Activated T-cell treated with anti-CD3 and anti-CD28 coated beads, Interleukin-2, amount 50 U/mL, for 24 hours (primary cell): ENCODE measurements at regions not wholly inside any gene's neighbourhood (a gene's known extent, or its start where the extent isn't known, plus 50 kb on each side); places are given as distances from the start of the nearest gene placed in this dataset.
"Not testable (repeated sequence)": the region's sequence is repeated elsewhere in the genome, so short reads cannot be mapped to it uniquely, and the experiment has no call there.

Source experiments
- DNase-seq: peaks from one replicate; pipeline ENCODE4 v3.0.0-alpha.2; 2020
- H3K27ac Mint-ChIP-seq: 2 replicates; pipeline ENCODE4 v1.8.0; 2020; ENCODE audit warnings: mild to moderate bottlenecking, mixed read lengths
- H3K27me3 Mint-ChIP-seq: 2 replicates; pipeline ENCODE4 v1.8.0; 2020; ENCODE audit warnings: mixed read lengths
- H3K36me3 Mint-ChIP-seq: 2 replicates; pipeline ENCODE4 v1.8.0; 2020; ENCODE audit warnings: low read depth, mixed read lengths
- H3K4me1 Mint-ChIP-seq: 2 replicates; pipeline ENCODE4 v1.8.0; 2020; ENCODE audit warnings: low read depth, mixed read lengths
- H3K4me3 Mint-ChIP-seq: 2 replicates; pipeline ENCODE4 v1.8.0; 2020; ENCODE audit warnings: mild to moderate bottlenecking, moderate library complexity, mixed read lengths
- H3K9me3 Mint-ChIP-seq: 2 replicates; pipeline ENCODE4 v1.8.0; 2020; ENCODE audit warnings: mixed read lengths

DNA sequence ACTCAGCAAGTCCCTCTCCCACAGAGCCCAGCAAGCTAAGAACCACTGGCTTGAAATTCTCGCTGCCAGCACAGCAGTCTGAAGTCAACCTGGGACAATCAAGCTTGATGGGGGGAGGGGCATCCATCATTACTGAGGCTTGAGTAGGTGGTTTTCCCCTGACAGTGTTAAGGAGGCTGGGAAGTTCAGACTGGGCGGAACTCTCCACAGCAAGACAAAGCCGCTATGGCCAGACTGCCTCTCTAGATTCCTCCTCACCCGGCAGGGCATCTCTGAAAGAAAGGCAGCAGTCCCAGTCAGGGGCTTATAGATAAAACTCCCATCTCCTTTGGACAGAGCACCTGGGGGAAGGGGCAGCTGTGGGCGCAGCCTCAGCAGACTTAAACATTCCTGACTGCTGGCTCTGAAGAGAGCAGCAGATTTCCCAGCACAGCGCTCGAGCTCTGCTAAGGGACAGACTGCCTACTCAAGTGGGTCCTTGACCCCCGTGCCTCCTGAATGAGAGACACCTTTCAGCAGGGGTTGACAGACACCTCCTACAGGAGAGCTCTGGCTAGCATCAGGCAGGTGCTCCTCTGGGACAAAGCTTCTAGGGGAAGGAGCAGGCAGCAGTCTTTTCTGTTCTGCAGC is 188.4 kb downstream of the PCTP start:
- H3K4me3 Mint-ChIP-seq, DNase-seq: not testable (repeated sequence)
- peaks cover 11% of the 10 kb centered on the region for H3K9me3 Mint-ChIP-seq

DNA sequence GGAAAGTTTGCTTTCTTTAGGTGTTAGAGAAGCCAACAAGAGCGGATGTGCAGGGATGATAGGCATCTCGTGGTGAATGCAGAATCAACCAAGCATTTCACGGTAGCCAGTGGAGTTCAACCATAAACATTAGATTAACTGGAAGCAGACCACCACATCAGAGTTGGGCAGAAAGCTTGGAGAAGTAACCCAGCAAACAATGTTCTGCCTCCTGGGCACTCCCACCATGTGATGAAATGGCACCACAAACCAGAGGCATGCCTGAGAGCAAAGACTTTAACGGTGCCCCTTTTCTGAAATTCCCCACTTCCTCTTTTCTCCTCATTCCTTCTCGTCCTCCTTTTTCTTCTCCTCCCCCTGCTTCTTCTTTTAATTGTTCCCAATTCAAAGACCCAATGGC is 193.5 kb upstream of the ANKFN1 start:
- Mint-ChIP-seq H3K27me3 (peaks cover 6% of the 10 kb centered on the region), H3K27ac (no peak overlapping the region), H3K9me3 (no peaks in the 10 kb centered on the region), H3K36me3 (no peaks in the 10 kb centered on the region), H3K4me1 (no peaks in the 10 kb centered on the region), H3K4me3 (no peak overlapping the region)
- DNase-seq = no peak

More for the DNA sequence above, 188.4 kb downstream of the PCTP start:
- not testable (repeated sequence) for H3K36me3 Mint-ChIP-seq, H3K27ac Mint-ChIP-seq, H3K4me1 Mint-ChIP-seq, H3K27me3 Mint-ChIP-seq

DNA sequence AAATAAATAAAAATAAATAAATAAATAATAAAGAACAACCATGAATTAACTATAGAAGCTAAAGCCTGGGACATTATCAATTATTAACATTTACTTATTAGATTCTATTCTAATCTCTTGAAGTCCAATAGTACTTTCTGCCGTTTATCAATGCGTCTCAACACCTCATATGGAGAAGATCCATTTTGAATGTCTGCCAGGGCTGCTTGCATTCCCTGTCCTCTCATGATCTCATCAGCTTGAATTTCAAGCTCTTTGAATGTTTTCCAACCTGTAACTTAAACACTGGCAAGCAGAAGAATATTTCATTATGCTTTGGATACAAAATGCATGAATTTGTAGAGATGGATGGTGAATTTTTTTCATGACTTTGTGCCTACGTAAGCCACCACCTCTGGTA is 191.9 kb upstream of the ANKFN1 start:
- Mint-ChIP-seq H3K4me1 (no peaks in the 10 kb centered on the region), H3K4me3 (no peak overlapping the region)

DNA sequence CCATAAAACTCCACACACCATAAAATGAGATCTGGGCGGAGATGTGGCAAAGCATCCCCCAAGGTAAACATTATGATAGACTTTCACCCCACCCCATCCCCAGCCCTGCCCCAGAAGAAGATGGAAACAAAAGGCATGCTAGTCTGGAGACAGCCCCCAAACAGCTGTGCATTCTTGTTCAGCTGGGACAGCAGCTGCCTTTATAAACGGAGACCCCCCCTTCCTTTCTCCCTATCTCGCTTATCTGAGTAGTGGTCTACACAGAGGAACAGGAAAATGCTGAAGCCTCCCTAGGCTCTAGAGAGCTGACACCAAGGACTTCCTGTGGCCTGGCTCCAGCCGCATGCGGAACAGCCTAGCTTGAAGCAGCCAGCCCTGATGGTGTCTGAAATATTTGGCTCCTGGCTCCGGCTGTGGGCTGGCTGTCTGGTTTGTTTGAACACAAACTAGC is 190.3 kb upstream of the ANKFN1 start:
- Mint-ChIP-seq H3K4me1 (no peaks in the 10 kb centered on the region), H3K4me3 (no peak overlapping the region), H3K27ac (no peak overlapping the region), H3K9me3 (no peaks in the 10 kb centered on the region), H3K27me3 (peaks cover 4% of the 10 kb centered on the region), H3K36me3 (no peaks in the 10 kb centered on the region)
- no peak for DNase-seq

More for the DNA sequence above, 191.9 kb upstream of the ANKFN1 start:
- DNase-seq = no peak
- no peaks in the 10 kb centered on the region for H3K36me3 Mint-ChIP-seq
- no peaks in the 10 kb centered on the region for H3K9me3 Mint-ChIP-seq
- H3K27me3 Mint-ChIP-seq = peaks cover 6% of the 10 kb centered on the region
- H3K27ac Mint-ChIP-seq = no peak overlapping the region

DNA sequence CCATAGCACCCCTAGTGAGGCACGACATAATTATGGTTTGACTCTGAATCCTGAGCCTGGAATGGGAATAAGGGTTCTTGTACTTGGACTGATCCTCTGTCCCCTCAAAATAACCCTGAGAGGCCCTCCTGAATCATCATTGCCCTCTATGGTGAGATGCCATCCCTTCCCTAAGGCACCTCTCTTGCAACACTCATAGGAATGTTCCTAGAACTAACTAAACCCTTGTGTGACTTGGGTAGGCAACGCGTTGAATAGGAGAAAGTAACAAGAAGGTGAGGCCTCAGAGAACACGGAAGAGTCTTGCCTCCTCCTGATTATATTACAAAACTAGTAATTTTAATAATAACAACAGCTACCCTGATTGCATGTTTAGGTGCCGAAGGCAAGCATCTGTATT is 189.1 kb upstream of the ANKFN1 start:
- no peaks in the 10 kb centered on the region for H3K4me1 Mint-ChIP-seq
- H3K27ac Mint-ChIP-seq = no peak overlapping the region
- no peaks in the 10 kb centered on the region for H3K27me3 Mint-ChIP-seq
- no peaks in the 10 kb centered on the region for H3K9me3 Mint-ChIP-seq
- DNase-seq = no peak
- H3K4me3 Mint-ChIP-seq = no peak overlapping the region
- H3K36me3 Mint-ChIP-seq = no peaks in the 10 kb centered on the region

DNA sequence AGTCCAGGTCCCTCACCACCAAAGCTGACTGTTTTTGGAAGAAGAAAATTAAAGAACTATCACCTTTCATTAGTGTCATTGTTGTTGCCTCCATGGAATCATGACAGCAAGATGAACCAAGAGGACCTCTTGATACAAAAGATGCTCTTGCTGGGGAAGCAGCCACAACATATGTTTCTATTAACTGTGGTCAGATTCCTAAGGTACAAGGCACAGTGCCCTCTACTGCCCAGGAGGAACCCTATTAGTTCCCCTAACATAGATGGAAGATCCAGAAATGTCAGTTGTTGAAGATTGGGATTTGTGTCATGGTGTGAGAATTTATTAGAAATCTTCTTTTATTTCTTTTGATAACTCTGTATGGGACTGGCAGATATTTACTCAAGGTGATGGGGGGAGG is 188.2 kb upstream of the ANKFN1 start:
- H3K27me3 Mint-ChIP-seq = no peaks in the 10 kb centered on the region
- DNase-seq = no peak
- H3K4me3 Mint-ChIP-seq = no peak overlapping the region
- H3K4me1 Mint-ChIP-seq = no peaks in the 10 kb centered on the region
- no peak overlapping the region for H3K27ac Mint-ChIP-seq
- H3K9me3 Mint-ChIP-seq = no peaks in the 10 kb centered on the region
- H3K36me3 Mint-ChIP-seq = no peaks in the 10 kb centered on the region

DNA sequence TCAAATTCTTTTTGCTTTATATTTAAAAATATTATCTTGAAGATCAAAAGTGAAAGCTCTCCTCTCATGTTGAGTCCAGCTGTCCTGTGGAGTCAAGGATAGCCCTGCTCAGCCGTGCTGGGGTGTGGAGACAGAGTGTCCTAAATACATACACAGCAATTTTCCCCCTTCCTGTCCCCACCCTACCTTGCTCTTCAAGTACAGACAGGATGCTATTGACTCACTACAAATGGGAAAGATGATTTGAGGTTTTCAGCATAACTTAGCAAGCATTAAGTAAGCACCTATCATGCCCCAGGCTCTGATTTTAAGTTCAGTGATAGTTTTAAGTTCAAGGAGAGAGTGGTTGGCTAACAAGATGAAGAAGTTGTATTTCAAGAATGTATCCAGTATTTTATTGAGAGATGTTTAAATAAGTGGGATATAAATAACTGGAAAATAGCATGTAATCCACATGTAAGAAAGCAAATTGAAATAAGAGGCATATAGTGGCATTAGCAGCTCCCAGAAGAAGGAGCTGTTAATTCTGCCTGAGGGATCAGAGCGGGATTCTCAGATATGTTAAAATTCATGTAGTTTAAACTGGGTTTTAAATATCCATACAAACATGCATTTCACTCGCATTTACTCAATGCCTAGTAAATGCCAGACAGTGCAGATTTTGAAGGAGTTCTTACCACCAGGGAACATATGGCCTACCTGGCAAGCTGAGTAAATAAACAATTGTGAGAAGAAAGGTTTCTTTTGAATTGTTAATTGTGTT is 183.5 kb upstream of the ANKFN1 start:
- no peaks in the 10 kb centered on the region for H3K9me3 Mint-ChIP-seq
- H3K27ac Mint-ChIP-seq = no peak overlapping the region
- no peak overlapping the region for H3K4me3 Mint-ChIP-seq
- no peaks in the 10 kb centered on the region for H3K36me3 Mint-ChIP-seq
- H3K4me1 Mint-ChIP-seq = no peaks in the 10 kb centered on the region
- no peak for DNase-seq
- H3K27me3 Mint-ChIP-seq = peaks cover 5% of the 10 kb centered on the region

DNA sequence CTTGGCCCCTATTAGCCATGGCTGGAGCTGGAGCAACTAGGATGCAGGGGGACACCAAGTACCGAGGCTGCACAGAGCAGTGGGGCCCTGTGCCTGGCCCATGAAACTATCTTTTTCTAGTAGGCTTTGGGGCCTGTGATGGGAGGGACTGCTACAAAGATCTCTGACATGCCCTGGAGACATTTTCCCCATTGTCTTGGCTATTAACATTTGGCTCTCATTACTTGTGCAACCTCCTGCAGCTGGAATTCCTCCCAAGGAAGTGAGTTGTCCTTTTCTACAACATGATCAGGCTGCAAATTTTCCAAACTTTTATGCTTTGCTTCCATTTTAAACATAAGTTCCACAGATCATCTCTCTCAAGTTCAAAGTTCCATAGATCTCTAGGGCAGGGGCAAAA is 174.7 kb upstream of the ANKFN1 start:
- Mint-ChIP-seq H3K9me3 (no peaks in the 10 kb centered on the region), H3K4me1 (no peaks in the 10 kb centered on the region), H3K36me3 (no peaks in the 10 kb centered on the region), H3K4me3 (no peak overlapping the region), H3K27me3 (peaks cover 3% of the 10 kb centered on the region), H3K27ac (no peak overlapping the region)
- no peak for DNase-seq

DNA sequence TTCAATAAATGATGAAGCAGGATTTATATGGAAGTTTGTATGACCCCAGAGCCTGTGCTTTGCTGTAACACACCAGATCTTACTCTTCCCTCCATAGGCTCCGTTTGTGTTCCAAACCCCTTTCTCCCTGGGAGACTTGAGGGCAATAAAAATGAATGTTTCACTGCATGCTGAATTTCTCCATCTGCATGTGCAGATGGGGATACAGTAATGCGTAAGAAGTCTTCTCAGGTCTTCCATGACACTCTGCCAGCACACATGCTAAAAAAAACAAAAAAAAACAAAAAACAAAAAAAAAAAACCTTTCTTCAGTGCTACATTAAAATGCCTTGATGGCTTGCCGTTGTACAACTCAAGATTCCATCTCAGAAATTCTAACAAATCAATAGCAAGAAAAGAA is 170.2 kb upstream of the ANKFN1 start:
- H3K36me3 Mint-ChIP-seq = no peaks in the 10 kb centered on the region

DNA sequence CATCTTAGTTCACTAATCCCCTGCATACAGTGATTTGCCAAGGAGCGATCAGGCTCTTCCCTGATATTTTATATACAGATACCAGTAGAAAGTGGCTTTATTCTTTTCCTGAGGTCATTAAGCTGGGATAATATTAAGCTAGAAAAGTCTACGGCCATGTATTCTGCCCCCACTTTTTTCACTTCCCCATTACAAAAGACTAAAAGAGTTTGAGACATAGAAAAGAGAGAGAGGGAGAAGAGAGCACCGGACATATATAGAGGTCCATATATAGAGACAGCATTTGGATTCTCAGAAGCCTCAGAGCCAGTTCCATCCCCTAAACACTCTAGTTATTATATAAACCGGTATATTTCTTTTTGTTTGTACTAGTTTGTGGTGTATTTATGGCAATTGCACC is 166.5 kb upstream of the ANKFN1 start:
- Mint-ChIP-seq H3K9me3 (no peaks in the 10 kb centered on the region), H3K27ac (no peak overlapping the region), H3K4me3 (no peak overlapping the region), H3K4me1 (no peaks in the 10 kb centered on the region), H3K36me3 (no peaks in the 10 kb centered on the region), H3K27me3 (peaks cover 11% of the 10 kb centered on the region)
- DNase-seq = no peak

More for the DNA sequence above, 170.2 kb upstream of the ANKFN1 start:
- H3K9me3 Mint-ChIP-seq = no peaks in the 10 kb centered on the region
- H3K27me3 Mint-ChIP-seq = peaks cover 3% of the 10 kb centered on the region
- H3K4me1 Mint-ChIP-seq = no peaks in the 10 kb centered on the region
- no peak for DNase-seq
- no peak overlapping the region for H3K27ac Mint-ChIP-seq
- no peak overlapping the region for H3K4me3 Mint-ChIP-seq

DNA sequence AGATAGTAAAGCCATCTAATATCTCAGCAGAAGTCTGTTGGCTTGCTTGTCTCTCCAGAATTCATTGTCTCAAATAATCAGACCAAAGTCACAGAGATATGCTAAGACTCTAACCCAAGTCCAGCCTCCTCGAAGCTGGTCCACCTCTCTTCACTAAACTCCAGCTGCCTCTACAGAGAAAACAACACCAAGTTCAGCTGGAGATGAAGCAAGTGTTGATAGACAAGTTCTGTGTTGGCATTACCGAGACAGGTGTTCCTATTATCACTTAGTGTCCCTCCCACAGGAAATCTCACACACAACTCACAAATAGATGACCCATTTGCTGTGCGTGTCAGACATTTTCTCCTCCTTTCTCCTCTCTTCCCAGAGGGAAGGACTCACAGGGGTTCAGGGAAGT is 164.4 kb upstream of the ANKFN1 start:
- no peak overlapping the region for H3K27ac Mint-ChIP-seq
- no peaks in the 10 kb centered on the region for H3K36me3 Mint-ChIP-seq
- DNase-seq = no peak
- no peak overlapping the region for H3K4me3 Mint-ChIP-seq
- peaks cover 8% of the 10 kb centered on the region for H3K27me3 Mint-ChIP-seq
- peaks cover 10% of the 10 kb centered on the region for H3K9me3 Mint-ChIP-seq
- no peaks in the 10 kb centered on the region for H3K4me1 Mint-ChIP-seq

DNA sequence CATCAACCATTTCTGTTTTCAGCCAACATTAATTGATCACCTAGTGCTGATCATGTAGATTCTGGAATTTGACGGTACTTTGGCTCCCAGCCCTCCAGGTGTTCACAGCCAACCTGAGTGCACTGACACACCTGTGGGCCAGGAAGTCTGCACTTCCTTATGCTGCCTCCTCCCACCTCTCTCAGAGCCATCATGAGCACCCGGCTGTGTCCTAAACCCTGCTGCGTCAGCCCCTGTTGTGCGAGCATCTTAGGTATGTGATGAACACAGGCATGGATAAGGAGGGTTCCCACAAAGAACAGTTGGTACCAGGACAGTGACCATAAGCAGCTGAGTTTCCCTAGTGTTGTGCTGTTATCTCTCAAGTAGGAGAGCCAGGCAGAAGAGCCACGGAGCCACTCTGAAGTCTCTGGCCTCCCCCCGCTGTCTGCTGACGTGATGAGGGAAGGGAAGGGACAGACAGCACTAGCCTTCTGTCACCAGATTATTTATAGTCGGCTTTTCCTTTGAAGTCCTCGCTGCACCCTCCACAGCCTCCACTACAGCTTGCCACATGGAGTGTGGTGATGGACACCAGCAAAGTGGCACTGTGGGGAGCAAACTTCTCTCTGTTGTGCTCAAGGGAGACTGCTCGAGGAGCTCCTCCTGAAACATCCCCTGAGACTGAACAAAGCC is 162.8 kb upstream of the ANKFN1 start:
- Mint-ChIP-seq H3K36me3 (no peaks in the 10 kb centered on the region), H3K4me3 (no peak overlapping the region), H3K27ac (no peak overlapping the region), H3K9me3 (peaks cover 12% of the 10 kb centered on the region), H3K4me1 (no peaks in the 10 kb centered on the region), H3K27me3 (peaks cover 8% of the 10 kb centered on the region)
- no peak for DNase-seq

DNA sequence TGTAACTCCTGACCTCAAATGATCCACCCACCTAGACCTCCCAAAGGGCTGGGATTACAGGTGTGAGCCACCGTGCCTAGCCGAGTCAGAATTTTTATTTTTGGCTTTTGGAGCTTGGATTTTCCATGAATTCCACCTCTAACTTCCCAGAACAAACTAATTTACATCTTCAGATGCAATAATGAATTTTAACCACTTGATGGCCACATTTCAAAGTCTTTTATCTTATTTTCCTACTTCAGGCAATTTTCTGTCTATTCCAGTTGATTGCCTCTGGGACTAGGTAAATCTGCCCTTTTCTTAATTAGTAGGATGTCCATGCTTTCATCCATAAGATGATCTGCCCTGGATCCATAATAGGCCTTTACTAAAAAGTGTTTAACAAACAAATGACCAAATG is 156.4 kb upstream of the ANKFN1 start:
- no peak for DNase-seq
- Mint-ChIP-seq H3K36me3 (no peaks in the 10 kb centered on the region), H3K9me3 (peaks cover 13% of the 10 kb centered on the region), H3K27me3 (peaks cover 4% of the 10 kb centered on the region), H3K4me3 (no peak overlapping the region), H3K4me1 (no peaks in the 10 kb centered on the region), H3K27ac (no peak overlapping the region)

DNA sequence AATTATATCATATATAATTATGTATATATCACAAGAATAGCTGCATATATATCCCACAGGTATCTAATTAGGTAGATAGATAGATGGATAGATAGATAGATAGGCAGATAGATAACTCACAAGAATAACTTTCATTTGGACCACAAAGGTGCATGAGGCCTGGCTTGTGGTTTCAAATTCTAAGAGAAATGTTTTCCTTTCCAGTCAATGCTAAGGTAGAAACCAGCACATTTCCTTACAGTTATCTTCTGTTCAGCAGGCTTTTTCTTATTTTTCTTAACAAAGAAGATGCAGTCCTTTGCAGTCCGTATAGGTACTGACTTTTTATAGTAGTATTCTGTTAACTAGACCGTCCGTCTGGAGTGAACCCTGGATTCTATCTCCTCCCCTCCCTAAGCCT is 152.9 kb upstream of the ANKFN1 start:
- Mint-ChIP-seq H3K4me3 (no peak overlapping the region), H3K4me1 (no peaks in the 10 kb centered on the region), H3K36me3 (no peaks in the 10 kb centered on the region), H3K9me3 (peaks cover 4% of the 10 kb centered on the region), H3K27ac (no peak overlapping the region), H3K27me3 (peaks cover 4% of the 10 kb centered on the region)
- no peak for DNase-seq

DNA sequence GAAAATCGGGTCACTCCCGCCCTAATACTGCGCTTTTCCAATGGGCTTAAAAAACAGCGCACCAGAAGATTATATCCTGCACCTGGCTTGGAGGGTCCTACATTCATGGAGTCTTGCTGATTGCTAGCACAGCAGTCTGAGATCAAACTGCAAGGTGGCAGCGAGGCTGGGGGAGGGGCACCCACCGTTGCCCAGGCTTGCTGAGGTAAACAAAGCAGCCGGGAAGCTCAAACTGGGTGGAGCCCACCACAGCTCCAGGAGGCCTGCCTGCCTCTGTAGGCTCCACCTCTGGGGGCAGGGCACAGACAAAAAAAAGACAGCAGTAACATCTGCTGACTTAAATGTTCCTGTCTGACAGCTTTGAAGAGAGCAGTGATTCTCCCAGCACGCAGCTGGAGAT is 150.6 kb upstream of the ANKFN1 start:
- DNase-seq, H3K27me3 Mint-ChIP-seq: not testable (repeated sequence)

More for the DNA sequence above, 150.6 kb upstream of the ANKFN1 start:
- not testable (repeated sequence) for H3K4me3 Mint-ChIP-seq, H3K36me3 Mint-ChIP-seq, H3K27ac Mint-ChIP-seq, H3K9me3 Mint-ChIP-seq, H3K4me1 Mint-ChIP-seq
